Suprapubic skin (tissue), 4 donors: ENCODE measurements at regions not wholly inside any gene's neighbourhood (a gene's known extent, or its start where the extent isn't known, plus 50 kb on each side); places are given as distances from the start of the nearest gene placed in this dataset.

ENCODE experiments used
- DNase-seq, 2 donors: peaks; one replicate each; pipeline ENCODE4 v3.0.0-alpha.2; 2019; ENCODE audit warnings: low spot score in 2 of 2
- H3K27ac ChIP-seq: fragments of 200-600 bp; sonication (generic); one replicate; pipeline ENCODE4 v1.5.1; 2019
- H3K27me3 ChIP-seq: fragments of 200-600 bp; sonication (generic); one replicate; pipeline ENCODE4 v1.5.1; 2019
- H3K36me3 ChIP-seq: fragments of 200-600 bp; sonication (generic); one replicate; pipeline ENCODE4 v1.5.1; 2019
- H3K4me1 ChIP-seq: fragments of 200-600 bp; sonication (generic); one replicate; pipeline ENCODE4 v1.5.1; 2019
- H3K4me3 ChIP-seq: fragments of 200-600 bp; sonication (generic); one replicate; pipeline ENCODE4 v1.5.1; 2019; ENCODE audit warnings: mild to moderate bottlenecking
- H3K9me3 ChIP-seq: fragments of 200-600 bp; sonication (generic); one replicate; pipeline ENCODE4 v1.5.1; 2019
- CTCF ChIP-seq, 2 donors: fragments of 200-600 bp in 1 of 2; fragments of 450-650 bp in 1 of 2; sonication (generic) in 1 of 2; IDR thresholded peaks; one replicate each; pipeline ENCODE4 v1.5.1; 2016 to 2019; ENCODE audit warnings: antibody characterized with exemption in 2 of 2, mild to moderate bottlenecking in 1 of 2, moderate library complexity in 1 of 2
- EP300 ChIP-seq: sonication (generic); formaldehyde crosslinking; IDR thresholded peaks from one replicate; pipeline ENCODE4 v1.6.1; 2017; ENCODE audit warnings: antibody characterized with exemption
- POLR2A ChIP-seq, 2 donors: fragments of 450-650 bp; IDR thresholded peaks; one replicate each; pipeline ENCODE4 v1.6.1; 2017; ENCODE audit warnings: antibody characterized with exemption in 2 of 2, mild to moderate bottlenecking in 2 of 2, moderate library complexity in 2 of 2
- POLR2AphosphoS5 ChIP-seq, 3 donors: sonication (generic); formaldehyde crosslinking; IDR thresholded peaks; one replicate each; pipeline ENCODE4 v1.6.1; 2017; ENCODE audit warnings: antibody characterized with exemption in 3 of 3
- WGBS: methylation state at CpG from one replicate; pipeline ENCODE4 v1.1.5; 2018; 5-methylcytosine and 5-hydroxymethylcytosine counted together

- Histone ChIP-seq H3K36me3 (no peaks in the 10 kb centered on the region), H3K27ac (no peak overlapping the region), H3K4me3 (no peak overlapping the region), H3K4me1 (no peaks in the 10 kb centered on the region), H3K27me3 (no peaks in the 10 kb centered on the region), H3K9me3 (no peaks in the 10 kb centered on the region)
- 90% methylated on average over 13 of the region's 13 CpGs for WGBS
- no peak for DNase-seq
- no peak for TF ChIP-seq POLR2A (IDR thresholded peaks at IDR 0.05)
- no peak for TF ChIP-seq CTCF (IDR thresholded peaks at IDR 0.05)
- TF ChIP-seq EP300: no peak
- no peak for TF ChIP-seq POLR2AphosphoS5 (IDR thresholded peaks at IDR 0.05)
Measured at GRCh38 chr5:3534997-3535396, 60.6 kb upstream of the IRX1 start.

- no peaks in the 10 kb centered on the region for H3K36me3 ChIP-seq
- H3K27me3 ChIP-seq: no peaks in the 10 kb centered on the region
- TF ChIP-seq EP300: no peak
- no peak for DNase-seq
- H3K27ac ChIP-seq: no peak overlapping the region
- H3K9me3 ChIP-seq: no peaks in the 10 kb centered on the region
- no peak overlapping the region for H3K4me3 ChIP-seq
- WGBS: 50% methylated on average over 8 of the region's 8 CpGs
- H3K4me1 ChIP-seq: no peaks in the 10 kb centered on the region
Measured at GRCh38 chr5:3531320-3531986, 64.2 kb upstream of the IRX1 start.

- no peak overlapping the region for H3K4me3 ChIP-seq
- H3K27ac ChIP-seq: no peak overlapping the region
- no peak for TF ChIP-seq EP300
- TF ChIP-seq CTCF (IDR thresholded peaks at IDR 0.05): no peak
- TF ChIP-seq POLR2A (IDR thresholded peaks at IDR 0.05): no peak
- H3K36me3 ChIP-seq: no peaks in the 10 kb centered on the region
- no peaks in the 10 kb centered on the region for H3K4me1 ChIP-seq
- H3K9me3 ChIP-seq: no peaks in the 10 kb centered on the region
- WGBS: 86% methylated on average over 2 of the region's 2 CpGs
- no peak for DNase-seq
- H3K27me3 ChIP-seq: no peaks in the 10 kb centered on the region
Measured at GRCh38 chr5:3530251-3530650, 65.4 kb upstream of the IRX1 start.

GRCh38 chr5:3526551-3527185, 69.0 kb upstream of the IRX1 start:
- Histone ChIP-seq H3K27me3 (no peaks in the 10 kb centered on the region), H3K4me3 (no peak overlapping the region), H3K9me3 (no peaks in the 10 kb centered on the region), H3K36me3 (no peaks in the 10 kb centered on the region), H3K4me1 (no peaks in the 10 kb centered on the region), H3K27ac (no peak overlapping the region)
- DNase-seq: no peak
- TF ChIP-seq POLR2AphosphoS5 (IDR thresholded peaks at IDR 0.05) (no peak), EP300 (no peak), CTCF (IDR thresholded peaks at IDR 0.05) (no peak)
- WGBS: 27% methylated on average over 4 of the region's 4 CpGs

GRCh38 chr5:3522491-3522890, 73.1 kb upstream of the IRX1 start:
- no peaks in the 10 kb centered on the region for H3K36me3 ChIP-seq
- TF ChIP-seq POLR2A (IDR thresholded peaks at IDR 0.05) (no peak), CTCF (IDR thresholded peaks at IDR 0.05) (no peak), EP300 (no peak), POLR2AphosphoS5 (IDR thresholded peaks at IDR 0.05) (no peak)
- no peak for DNase-seq

More at GRCh38 chr5:3522491-3522890, 73.1 kb upstream of the IRX1 start:
- no peak overlapping the region for H3K27ac ChIP-seq
- H3K9me3 ChIP-seq: no peaks in the 10 kb centered on the region
- H3K4me3 ChIP-seq: no peak overlapping the region
- WGBS: 88% methylated on average over 3 of the region's 3 CpGs
- no peaks in the 10 kb centered on the region for H3K27me3 ChIP-seq
- no peaks in the 10 kb centered on the region for H3K4me1 ChIP-seq
